ENCODE measurements at regions not wholly inside any gene's neighbourhood (a gene's known extent, or its start where the extent isn't known, plus 50 kb on each side); places are given as distances from the start of the nearest gene placed in this dataset.
A peak's percentile ranks its signal among the peaks of the same experiment; 100 is the strongest.

- DNase-seq (ENCODE audit: low spot score) = no peak
- no peak for TF ChIP-seq CTCF (IDR thresholded peaks at IDR 0.05)
- no peak overlapping the region for H3K4me3 ChIP-seq
- H3K27me3 ChIP-seq = no peaks in the 10 kb centered on the region
- no peaks in the 10 kb centered on the region for H3K4me1 ChIP-seq
- H3K27ac ChIP-seq = no peak overlapping the region
- H3K9me3 ChIP-seq = no peaks in the 10 kb centered on the region
- no peaks in the 10 kb centered on the region for H3K36me3 ChIP-seq
Measured at GRCh38 chr5:86112249-86112648, 505.5 kb upstream of the COX7C start.

DNA sequence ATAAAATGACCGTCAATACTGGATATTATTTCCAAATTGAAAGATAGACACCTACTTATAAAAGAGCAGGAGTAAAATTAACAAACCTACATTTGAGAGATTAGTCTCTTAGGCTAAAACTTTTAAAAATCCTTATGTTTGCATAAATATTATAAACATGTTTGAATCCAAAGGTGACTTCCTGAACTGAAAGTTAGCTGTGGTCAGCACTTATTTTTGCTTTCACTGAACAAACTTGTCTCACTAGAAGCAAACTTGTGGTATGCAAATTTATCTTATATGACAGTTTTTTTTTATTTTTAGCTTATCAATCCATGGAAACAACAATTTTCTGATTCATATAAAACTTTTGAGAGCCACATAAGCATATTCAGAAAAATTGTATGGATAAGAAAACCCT lies 502.6 kb upstream of the COX7C start:
- Histone ChIP-seq H3K27ac (no peak overlapping the region), H3K27me3 (no peaks in the 10 kb centered on the region), H3K4me1 (no peaks in the 10 kb centered on the region), H3K9me3 (no peaks in the 10 kb centered on the region), H3K36me3 (no peaks in the 10 kb centered on the region), H3K4me3 (no peak overlapping the region)
- TF ChIP-seq CTCF (IDR thresholded peaks at IDR 0.05) = no peak
- DNase-seq (ENCODE audit: low spot score) = no peak

GRCh38 chr5:86118542-86118941 lies 499.2 kb upstream of the COX7C start:
- Histone ChIP-seq H3K27ac (no peak overlapping the region), H3K9me3 (no peaks in the 10 kb centered on the region), H3K4me3 (no peak overlapping the region), H3K4me1 (no peaks in the 10 kb centered on the region), H3K27me3 (no peaks in the 10 kb centered on the region), H3K36me3 (no peaks in the 10 kb centered on the region)
- peak in 1 of 2 donors; percentile 24 for TF ChIP-seq CTCF (IDR thresholded peaks at IDR 0.05)
- no peak for DNase-seq (ENCODE audit: low spot score)

DNA sequence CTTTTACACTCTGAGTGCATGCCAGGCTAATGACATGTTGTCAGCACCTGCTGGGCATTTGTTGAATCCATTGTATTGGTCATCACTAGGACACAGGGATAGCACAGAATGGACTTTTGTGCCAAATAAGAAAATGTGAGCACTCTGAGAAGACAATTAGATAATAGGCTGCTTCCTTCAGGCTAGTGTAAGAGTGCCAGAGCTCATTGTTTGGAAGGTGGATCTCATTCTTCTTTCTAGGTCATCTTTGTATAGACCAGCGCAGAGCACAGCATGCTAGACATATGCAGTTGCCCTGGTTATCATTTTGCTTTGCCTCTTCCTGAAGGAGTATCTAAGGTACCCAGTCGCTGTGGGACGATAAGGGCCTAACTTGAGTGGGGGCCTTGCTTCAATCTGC lies 493.4 kb upstream of the COX7C start:
- no peak for TF ChIP-seq CTCF (IDR thresholded peaks at IDR 0.05)
- Histone ChIP-seq H3K4me3 (no peak overlapping the region), H3K27me3 (no peaks in the 10 kb centered on the region), H3K27ac (no peak overlapping the region), H3K36me3 (no peaks in the 10 kb centered on the region), H3K9me3 (no peaks in the 10 kb centered on the region), H3K4me1 (no peaks in the 10 kb centered on the region)
- no peak for DNase-seq (ENCODE audit: low spot score)

DNA sequence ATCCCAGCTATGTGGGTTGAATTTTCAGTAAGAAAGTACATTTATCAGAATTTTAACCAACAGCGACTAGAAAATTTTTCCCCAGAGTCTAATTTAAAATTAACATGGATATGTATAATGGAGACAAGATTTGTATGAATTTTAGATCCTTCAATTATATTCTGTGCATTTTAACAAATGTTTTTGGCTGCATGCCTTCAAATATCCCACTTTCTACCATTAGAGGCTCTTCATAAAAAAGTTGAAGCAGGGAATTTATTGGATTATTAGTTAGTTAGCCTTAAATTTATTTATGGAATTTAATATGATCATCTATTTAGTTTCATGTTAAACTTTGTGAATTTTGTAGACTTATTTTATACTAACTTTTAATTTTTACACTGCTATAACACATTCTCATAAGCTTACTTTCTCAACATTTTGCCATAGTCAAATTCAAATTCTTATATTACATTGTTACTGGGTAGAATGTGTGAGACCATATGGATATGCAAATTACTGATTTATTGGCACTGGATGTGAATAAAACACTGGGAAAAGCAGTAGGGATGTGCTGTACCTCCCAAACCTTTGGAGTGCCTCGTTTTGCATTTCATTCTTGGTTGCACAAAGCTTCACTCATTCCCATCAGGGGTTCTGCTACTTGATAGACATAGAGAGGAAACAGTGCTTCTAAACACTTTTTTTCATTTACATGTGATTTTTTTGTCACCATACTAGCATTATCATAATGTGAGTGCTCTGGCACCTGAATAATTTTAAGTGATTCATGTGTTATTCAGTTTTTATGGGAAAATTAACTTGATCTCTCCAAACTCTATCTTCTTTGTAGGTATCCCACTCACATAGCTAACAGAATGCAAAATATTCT lies 491.8 kb upstream of the COX7C start:
- no peak for TF ChIP-seq CTCF (IDR thresholded peaks at IDR 0.05)
- Histone ChIP-seq H3K4me3 (no peak overlapping the region), H3K36me3 (no peaks in the 10 kb centered on the region), H3K9me3 (no peaks in the 10 kb centered on the region), H3K27ac (no peak overlapping the region), H3K27me3 (no peaks in the 10 kb centered on the region), H3K4me1 (no peaks in the 10 kb centered on the region)
- DNase-seq (ENCODE audit: low spot score) = no peak

GRCh38 chr5:86127696-86128095 lies 490.0 kb upstream of the COX7C start:
- Histone ChIP-seq H3K4me1 (no peaks in the 10 kb centered on the region), H3K9me3 (no peaks in the 10 kb centered on the region), H3K4me3 (no peak overlapping the region), H3K27ac (no peak overlapping the region), H3K27me3 (no peaks in the 10 kb centered on the region), H3K36me3 (no peaks in the 10 kb centered on the region)
- no peak for DNase-seq (ENCODE audit: low spot score)
- TF ChIP-seq CTCF (IDR thresholded peaks at IDR 0.05) = no peak

All from right atrium auricular region (tissue), 2 donors.